GM23338 (cell line): ENCODE measurements at regions not wholly inside any gene's neighbourhood (a gene's known extent, or its start where the extent isn't known, plus 50 kb on each side); places are given as distances from the start of the nearest gene placed in this dataset.

Experiments used
- CREB1 ChIP-seq: fragments of 250-450 bp; sonication (Bioruptor Pico); IDR thresholded peaks from 2 replicates; pipeline ENCODE4 v1.5.0; 2020; ENCODE audit warnings: low read depth, mild to moderate bottlenecking, moderate library complexity
- CTCF ChIP-seq, 2 experiments: fragments of 200-600 bp in 1 of 2; sonication (generic) in 1 of 2; conservative IDR thresholded peaks; 2 replicates each; pipeline versions ENCODE4 v1.5.1 to v1.6.1; 2016 to 2017; ENCODE audit warnings: antibody characterized with exemption in 2 of 2, low read depth in 2 of 2, mild to moderate bottlenecking in 2 of 2, moderate library complexity in 1 of 2
- ETS1 ChIP-seq: IDR thresholded peaks from 2 replicates; pipeline ENCODE4 v1.6.1; 2016; ENCODE audit warnings: antibody characterized with exemption
- EZH2 ChIP-seq: fragments of 200-600 bp; sonication (generic); IDR thresholded peaks from one replicate; pipeline ENCODE4 v1.8.0; 2017; ENCODE audit warnings: antibody characterized with exemption, mild to moderate bottlenecking, low read depth; ENCODE audit not compliant: unreplicated experiment
- EZH2phosphoT487 ChIP-seq: fragments of 200-600 bp; sonication (generic); IDR thresholded peaks from one replicate; pipeline ENCODE4 v1.8.1; 2018; ENCODE audit warnings: antibody characterized with exemption; ENCODE audit not compliant: unreplicated experiment
- JUNB ChIP-seq: IDR thresholded peaks from one replicate; pipeline ENCODE4 v1.6.1; 2016; ENCODE audit warnings: antibody characterized with exemption; ENCODE audit not compliant: unreplicated experiment
- NANOG ChIP-seq: IDR thresholded peaks from 2 replicates; pipeline ENCODE4 v1.6.1; 2016; ENCODE audit warnings: antibody characterized with exemption, borderline replicate concordance
- POLR2AphosphoS5 ChIP-seq: IDR thresholded peaks from 2 replicates; pipeline ENCODE4 v1.6.1; 2016; ENCODE audit warnings: antibody characterized with exemption, low read depth
- REST ChIP-seq: IDR thresholded peaks from one replicate; pipeline ENCODE4 v1.6.1; 2018; ENCODE audit warnings: antibody characterized with exemption; ENCODE audit not compliant: unreplicated experiment
- STAT1 ChIP-seq: IDR thresholded peaks from one replicate; pipeline ENCODE4 v1.6.1; 2016; ENCODE audit warnings: antibody characterized with exemption; ENCODE audit not compliant: unreplicated experiment
- ZNF114 ChIP-seq: fragments of 250-450 bp; sonication (Bioruptor Pico); IDR thresholded peaks from 2 replicates; pipeline ENCODE4 v1.5.0; 2020; ENCODE audit warnings: mild to moderate bottlenecking, moderate library complexity
- ZNF331 ChIP-seq: fragments of 250-450 bp; sonication (Bioruptor Pico); IDR thresholded peaks from 2 replicates; pipeline ENCODE4 v1.5.0; 2020; ENCODE audit warnings: low read depth, mild to moderate bottlenecking, moderate library complexity
- TF ChIP-seq, protein P1 (sequence below): fragments of 250-450 bp; sonication (Bioruptor Pico); IDR thresholded peaks from 2 replicates; pipeline ENCODE4 v1.5.0; 2020; ENCODE audit warnings: mild to moderate bottlenecking, moderate library complexity

GRCh38 chr6:169041078-169041477 lies 212.6 kb downstream of the THBS2 start:
- TF ChIP-seq POLR2AphosphoS5 (no peak), CTCF (conservative IDR thresholded peaks at IDR 0.05; ENCODE audit: low read depth in 2 of 2) (no peak), REST (no peak), EZH2 (no peak), ZNF114 (no peak), NANOG (no peak), EZH2phosphoT487 (no peak), JUNB (no peak), CREB1 (CRISPR knock-in tag) (no peak), STAT1 (no peak), ZNF331 (CRISPR knock-in tag) (no peak), ETS1 (no peak)
- TF ChIP-seq, protein P1, sequence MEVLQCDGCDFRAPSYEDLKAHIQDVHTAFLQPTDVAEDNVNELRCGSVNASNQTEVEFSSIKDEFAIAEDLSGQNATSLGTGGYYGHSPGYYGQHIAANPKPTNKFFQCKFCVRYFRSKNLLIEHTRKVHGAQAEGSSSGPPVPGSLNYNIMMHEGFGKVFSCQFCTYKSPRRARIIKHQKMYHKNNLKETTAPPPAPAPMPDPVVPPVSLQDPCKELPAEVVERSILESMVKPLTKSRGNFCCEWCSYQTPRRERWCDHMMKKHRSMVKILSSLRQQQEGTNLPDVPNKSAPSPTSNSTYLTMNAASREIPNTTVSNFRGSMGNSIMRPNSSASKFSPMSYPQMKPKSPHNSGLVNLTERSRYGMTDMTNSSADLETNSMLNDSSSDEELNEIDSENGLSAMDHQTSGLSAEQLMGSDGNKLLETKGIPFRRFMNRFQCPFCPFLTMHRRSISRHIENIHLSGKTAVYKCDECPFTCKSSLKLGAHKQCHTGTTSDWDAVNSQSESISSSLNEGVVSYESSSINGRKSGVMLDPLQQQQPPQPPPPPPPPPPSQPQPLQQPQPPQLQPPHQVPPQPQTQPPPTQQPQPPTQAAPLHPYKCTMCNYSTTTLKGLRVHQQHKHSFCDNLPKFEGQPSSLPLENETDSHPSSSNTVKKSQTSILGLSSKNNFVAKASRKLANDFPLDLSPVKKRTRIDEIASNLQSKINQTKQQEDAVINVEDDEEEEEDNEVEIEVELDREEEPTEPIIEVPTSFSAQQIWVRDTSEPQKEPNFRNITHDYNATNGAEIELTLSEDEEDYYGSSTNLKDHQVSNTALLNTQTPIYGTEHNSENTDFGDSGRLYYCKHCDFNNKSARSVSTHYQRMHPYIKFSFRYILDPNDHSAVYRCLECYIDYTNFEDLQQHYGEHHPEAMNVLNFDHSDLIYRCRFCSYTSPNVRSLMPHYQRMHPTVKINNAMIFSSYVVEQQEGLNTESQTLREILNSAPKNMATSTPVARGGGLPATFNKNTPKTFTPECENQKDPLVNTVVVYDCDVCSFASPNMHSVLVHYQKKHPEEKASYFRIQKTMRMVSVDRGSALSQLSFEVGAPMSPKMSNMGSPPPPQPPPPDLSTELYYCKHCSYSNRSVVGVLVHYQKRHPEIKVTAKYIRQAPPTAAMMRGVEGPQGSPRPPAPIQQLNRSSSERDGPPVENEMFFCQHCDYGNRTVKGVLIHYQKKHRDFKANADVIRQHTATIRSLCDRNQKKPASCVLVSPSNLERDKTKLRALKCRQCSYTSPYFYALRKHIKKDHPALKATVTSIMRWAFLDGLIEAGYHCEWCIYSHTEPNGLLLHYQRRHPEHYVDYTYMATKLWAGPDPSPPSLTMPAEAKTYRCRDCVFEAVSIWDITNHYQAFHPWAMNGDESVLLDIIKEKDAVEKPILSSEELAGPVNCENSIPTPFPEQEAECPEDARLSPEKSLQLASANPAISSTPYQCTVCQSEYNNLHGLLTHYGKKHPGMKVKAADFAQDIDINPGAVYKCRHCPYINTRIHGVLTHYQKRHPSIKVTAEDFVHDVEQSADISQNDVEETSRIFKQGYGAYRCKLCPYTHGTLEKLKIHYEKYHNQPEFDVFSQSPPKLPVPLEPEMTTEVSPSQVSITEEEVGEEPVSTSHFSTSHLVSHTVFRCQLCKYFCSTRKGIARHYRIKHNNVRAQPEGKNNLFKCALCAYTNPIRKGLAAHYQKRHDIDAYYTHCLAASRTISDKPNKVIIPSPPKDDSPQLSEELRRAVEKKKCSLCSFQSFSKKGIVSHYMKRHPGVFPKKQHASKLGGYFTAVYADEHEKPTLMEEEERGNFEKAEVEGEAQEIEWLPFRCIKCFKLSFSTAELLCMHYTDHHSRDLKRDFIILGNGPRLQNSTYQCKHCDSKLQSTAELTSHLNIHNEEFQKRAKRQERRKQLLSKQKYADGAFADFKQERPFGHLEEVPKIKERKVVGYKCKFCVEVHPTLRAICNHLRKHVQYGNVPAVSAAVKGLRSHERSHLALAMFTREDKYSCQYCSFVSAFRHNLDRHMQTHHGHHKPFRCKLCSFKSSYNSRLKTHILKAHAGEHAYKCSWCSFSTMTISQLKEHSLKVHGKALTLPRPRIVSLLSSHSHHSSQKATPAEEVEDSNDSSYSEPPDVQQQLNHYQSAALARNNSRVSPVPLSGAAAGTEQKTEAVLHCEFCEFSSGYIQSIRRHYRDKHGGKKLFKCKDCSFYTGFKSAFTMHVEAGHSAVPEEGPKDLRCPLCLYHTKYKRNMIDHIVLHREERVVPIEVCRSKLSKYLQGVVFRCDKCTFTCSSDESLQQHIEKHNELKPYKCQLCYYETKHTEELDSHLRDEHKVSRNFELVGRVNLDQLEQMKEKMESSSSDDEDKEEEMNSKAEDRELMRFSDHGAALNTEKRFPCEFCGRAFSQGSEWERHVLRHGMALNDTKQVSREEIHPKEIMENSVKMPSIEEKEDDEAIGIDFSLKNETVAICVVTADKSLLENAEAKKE (CRISPR knock-in tag): no peak
